HG03432 (cell line): ENCODE measurements at regions not wholly inside any gene's neighbourhood (a gene's known extent, or its start where the extent isn't known, plus 50 kb on each side); places are given as distances from the start of the nearest gene placed in this dataset.

Experiments
- ATAC-seq: cut with Tn5 transposase; IDR thresholded peaks from one replicate; pipeline ENCODE4 v1.9.1; 2021; ENCODE audit warnings: mild to moderate bottlenecking, moderate library complexity; ENCODE audit not compliant: unreplicated experiment

DNA sequence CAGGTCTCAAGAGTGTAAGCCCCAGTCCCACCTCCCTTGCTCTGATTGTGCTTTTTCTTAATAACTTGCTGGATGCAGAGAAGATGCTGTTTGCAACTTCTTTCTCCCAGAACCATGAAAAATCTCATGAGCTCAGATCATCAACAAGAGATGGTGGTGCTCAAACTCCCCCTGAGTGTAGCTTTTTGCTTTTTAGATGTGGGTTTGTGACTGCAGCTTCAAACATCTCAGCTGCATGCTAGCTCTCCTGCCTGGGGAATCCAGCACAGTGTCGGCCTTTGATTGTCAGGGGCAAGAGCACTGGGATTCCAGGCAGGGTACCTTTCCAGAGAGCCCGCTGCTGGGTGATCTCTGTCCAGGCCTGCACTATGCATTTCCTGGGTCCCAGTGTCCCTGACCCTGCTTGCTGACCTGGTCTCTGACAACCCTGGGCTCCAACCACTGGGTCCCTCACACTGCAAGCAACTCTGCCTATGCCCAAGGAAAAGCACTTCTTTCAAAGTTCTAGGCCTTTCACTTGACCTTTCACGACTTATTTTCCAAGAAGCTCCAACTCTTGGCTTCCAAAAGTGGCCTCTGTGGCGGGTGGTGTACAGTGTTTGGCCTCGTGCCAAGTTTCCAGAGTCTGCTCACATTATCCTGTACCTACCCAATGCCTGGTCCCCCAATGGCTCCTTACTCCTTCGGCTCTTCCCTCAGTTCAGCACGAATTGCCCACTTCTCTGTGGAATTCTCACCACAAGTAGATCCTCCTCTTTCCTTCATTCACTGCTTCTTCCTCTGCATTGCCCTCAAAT lies 69.7 kb upstream of the LY86 start:
- ATAC-seq: no peak

DNA sequence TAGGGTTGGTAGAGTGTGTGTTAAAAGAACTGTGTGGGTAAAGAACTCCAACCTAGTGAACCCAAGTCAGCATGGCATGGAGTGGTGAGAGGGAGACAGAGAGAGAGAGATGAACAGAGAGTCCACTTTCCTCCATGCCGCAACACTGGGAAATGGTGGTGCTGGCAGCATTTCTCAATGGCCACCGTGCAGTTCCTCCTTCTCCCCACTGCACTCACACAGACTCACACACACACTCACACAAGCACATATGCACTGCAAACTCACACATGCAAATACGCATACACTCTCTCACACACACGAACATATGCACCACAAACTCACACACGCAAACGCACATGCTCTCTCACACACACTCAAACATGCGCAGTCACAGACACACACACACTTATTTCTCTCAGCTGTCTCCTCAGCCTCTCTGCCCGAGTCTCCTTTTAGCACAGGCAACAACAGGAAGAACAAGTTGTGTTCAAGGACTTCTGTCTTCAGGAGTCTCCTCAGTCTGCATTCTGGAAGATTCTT lies 66.5 kb upstream of the LY86 start:
- ATAC-seq: no peak

GRCh38 chr6:6522709-6523108 lies 65.8 kb upstream of the LY86 start:
- ATAC-seq: no peak

DNA sequence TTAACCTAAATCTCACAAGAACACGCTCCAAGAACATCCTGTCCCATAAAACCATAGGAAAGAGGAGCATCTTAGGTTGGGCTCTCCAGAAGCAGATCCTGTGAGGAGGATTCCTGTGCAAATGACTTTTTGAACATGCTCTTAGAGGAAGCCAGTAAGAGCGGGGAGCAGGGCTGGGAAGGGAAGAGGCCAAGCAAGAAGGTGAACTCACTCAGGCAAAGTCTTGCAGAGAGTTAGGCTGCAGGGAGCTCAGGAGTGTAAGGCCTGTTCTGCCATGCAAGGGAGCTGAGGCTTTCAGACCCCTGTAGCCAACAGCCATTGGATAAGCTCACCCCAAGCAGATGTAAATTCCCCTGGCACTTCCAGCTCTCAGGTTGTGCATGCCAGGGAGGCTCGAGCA lies 63.6 kb upstream of the LY86 start:
- no peak for ATAC-seq

DNA sequence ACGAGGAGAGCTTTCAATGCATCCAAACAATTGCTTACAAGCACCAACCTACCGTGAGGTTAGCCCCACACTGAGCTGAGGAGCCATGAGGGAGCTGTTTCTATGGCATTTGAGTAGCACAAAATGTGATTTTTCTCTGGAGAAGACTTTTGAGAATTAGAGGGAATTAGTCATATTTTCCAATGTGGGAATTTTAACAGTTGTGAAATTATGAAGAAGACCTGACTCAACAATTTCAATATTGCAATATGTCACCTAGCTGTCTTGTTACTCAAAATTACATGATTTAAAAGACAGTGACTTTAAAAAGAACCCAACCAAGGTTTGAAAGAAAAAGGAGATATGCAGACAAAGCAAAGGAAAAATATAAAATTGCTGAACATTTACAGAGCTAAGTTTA lies 62.6 kb upstream of the LY86 start:
- ATAC-seq: no peak

- ATAC-seq: no peak
Observed at GRCh38 chr6:6529275-6529674, 59.2 kb upstream of the LY86 start.

GRCh38 chr6:6533176-6533575 lies 55.3 kb upstream of the LY86 start:
- ATAC-seq: no peak

DNA sequence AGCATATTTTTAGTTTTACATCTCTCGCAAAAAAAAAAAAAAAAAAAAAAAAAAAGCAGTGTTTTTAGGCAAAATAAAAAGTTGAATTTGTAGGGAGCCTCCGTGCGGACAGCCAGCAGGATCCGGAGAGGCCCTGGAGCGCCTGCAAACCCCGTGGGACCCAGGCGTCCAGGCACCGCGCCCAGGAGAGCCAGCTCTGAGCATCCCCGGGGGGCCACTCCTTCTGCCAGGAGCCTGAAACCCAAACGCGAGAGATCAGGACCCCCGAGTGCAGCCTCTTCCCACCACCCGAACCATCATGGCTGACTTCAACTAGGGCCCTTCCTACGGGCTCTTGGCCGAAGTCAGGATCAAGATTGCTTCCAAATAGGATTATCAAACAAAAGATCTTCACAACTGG lies 54.1 kb upstream of the LY86 start:
- ATAC-seq: no peak

DNA sequence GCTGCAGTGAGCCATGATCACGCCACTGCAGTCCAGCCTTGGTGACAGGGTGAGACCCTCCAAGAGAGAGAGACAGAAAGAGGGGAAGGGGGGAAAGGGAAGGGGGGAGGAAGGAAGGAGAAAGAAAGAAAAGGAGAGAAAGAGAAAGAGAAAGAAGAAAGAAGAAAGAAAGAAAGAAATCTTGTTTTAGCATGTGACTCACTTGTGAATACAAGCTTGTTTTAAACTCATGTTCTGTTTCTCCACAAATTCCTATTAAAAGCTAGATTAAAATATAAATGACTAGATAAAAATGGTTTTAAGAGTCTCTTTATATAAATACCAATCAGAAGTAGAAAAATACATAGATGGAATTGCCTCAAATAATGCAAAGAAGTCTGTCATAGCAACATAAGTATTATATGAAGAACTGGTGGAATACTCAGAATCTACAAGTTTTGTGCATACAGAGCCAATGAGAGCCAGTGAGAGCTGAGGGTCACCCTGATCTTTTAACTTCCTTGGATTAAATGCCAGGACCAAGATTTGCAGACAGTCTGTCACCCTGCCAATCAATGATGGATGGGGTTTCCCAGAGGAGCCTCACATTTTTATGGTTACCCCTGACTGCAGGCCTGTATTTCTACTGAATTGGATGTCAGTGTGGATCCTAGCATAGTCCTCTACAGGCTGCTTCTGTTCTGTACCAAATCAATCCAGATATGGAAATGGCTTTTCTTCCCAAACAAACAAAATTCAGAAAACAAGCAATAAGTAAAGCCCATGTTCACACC lies 50.8 kb upstream of the LY86 start:
- no peak for ATAC-seq

DNA sequence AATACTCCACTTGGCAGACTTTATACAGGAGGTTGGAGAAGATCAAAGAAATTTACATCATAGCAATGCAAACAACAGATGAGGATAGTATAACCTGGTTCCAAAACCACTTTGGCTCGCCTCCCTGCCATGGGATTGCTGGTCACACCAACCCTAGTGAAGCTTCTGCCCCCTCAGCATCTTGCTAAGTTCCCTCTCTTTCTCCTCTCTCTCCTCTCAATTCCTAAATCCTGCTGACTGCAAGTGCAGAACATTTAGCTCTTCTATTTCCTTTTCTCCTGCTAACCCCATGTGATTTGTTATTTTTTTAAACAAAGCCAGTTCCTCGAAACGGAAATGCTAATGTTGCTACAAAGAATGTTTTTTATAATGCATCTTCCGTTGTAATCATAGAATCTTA lies 50.3 kb upstream of the LY86 start:
- no peak for ATAC-seq
